Caki2 (cell line): ENCODE measurements at regions not wholly inside any gene's neighbourhood (a gene's known extent, or its start where the extent isn't known, plus 50 kb on each side); places are given as distances from the start of the nearest gene placed in this dataset.
"Not testable (repeated sequence)": the region's sequence is repeated elsewhere in the genome, so short reads cannot be mapped to it uniquely, and the experiment has no call there.

Source experiments
- DNase-seq: peaks from one replicate; pipeline ENCODE4 v3.0.0-alpha.2; 2015; ENCODE audit warnings: low read depth
- in situ Hi-C: cut with HindIII; loops from 2 replicates; pipeline ENCODE4 v1.10.0; 2016; ENCODE audit warnings: low sequenced_read_pairs, low pct_unique_long_range_greater_than_20kb, mixed read lengths

DNA sequence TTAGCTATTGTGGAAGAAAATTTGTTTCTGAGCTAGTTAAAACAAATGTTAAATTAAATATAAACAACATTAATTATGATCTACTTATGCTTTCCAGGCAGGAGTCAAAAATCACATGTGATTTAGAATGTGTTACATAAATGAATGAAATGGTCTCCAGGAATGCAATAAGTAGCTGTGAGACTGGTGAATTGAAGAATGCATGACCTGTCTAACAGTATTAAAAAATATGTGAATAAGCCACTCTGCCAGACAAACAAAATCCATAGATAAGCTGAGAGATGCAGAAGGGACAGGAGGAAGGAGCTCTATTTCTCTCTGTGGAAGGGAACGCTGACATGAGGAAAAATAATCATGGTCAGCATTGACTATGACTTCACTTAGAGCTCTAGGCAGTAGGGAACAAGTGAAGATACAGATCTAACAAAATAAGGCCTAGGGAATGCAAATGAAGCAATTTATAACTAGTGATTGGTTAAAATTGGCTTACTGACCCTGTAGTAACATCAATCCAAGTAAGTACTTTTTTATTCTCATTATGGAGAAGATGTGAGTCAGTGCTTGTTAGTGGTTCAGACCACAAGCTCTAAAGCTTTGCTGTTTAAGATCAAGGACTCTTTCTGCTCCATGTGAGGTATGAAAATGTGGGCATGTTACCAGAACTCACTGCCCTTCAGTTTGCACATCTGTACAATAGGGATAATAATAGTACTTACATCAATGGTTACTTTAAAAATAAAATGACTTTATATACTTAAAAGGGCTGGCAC lies 432.6 kb downstream of the MMUT start:
- DNase-seq: no peak
- in situ Hi-C loops: no loop called here

DNA sequence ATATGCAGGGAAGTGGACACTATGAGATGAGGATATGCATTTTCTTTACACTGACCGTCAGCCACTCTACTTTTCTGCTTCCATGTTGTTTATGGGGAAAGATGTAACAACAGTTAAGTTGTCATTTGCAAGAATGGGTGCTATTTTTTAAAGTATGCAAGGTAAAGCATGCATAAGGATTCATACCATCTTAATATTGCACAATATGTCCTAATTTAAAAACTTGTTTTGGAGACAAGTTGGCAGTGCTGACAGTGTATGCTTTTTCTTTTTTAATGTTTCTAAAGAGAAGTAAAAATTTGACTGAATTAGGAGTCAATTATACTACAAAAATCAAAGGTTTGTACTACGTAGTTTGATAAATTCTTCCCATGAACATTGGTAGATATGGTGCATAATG lies 435.4 kb downstream of the MMUT start:
- in situ Hi-C loops: no loop called here

GRCh38 chr6:49025273-49026240 lies 437.5 kb downstream of the MMUT start:
- in situ Hi-C loops: no loop called here
- DNase-seq: no peak

More for the DNA sequence above, 435.4 kb downstream of the MMUT start:
- DNase-seq: no peak

GRCh38 chr6:49004801-49005200 lies 458.3 kb downstream of the MMUT start:
- in situ Hi-C loops: no loop called here
- no peak for DNase-seq

DNA sequence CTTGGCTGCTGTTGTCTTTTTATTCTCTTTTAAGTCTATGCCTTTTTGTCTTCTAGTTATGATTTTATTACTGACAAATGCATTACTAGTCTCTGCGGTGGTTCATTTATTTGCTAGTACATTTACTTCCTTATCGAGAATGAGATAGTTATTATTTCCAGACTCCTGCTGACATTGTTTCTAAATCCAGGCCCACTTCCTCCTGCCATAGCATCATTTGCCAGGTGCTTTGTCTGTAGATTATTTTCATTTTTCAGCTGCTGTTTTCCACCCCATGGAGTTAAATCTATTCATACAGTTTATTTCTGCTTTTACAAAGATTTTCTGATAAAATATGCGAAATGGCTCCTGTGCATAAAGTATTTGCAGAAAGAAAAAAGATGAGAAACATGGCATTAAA lies 459.7 kb downstream of the MMUT start:
- in situ Hi-C loops: no loop called here
- DNase-seq: no peak

- DNase-seq: peak; percentile 26
- in situ Hi-C loops: no loop called here
These were observed 461.1 kb downstream of the MMUT start for GRCh38 chr6:49001856-49002541.

DNA sequence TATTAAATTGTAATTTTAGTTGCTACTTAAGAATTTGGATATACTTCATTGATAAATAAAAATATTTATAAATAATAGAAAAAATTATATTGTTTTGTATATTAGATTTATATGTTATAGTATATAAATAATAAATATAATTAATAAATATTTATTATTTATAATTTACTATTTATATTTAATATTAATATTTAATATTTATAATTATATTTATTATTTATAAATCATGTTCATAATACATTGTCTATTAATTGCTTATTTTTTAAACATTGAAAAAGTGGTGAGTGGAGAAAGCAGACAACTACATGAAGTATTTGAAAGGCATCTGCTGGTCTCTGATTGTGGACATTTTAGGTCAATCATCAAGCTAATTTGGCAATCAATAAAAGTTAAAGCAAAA lies 464.5 kb downstream of the MMUT start:
- no peak for DNase-seq
- in situ Hi-C loops: no loop called here

DNA sequence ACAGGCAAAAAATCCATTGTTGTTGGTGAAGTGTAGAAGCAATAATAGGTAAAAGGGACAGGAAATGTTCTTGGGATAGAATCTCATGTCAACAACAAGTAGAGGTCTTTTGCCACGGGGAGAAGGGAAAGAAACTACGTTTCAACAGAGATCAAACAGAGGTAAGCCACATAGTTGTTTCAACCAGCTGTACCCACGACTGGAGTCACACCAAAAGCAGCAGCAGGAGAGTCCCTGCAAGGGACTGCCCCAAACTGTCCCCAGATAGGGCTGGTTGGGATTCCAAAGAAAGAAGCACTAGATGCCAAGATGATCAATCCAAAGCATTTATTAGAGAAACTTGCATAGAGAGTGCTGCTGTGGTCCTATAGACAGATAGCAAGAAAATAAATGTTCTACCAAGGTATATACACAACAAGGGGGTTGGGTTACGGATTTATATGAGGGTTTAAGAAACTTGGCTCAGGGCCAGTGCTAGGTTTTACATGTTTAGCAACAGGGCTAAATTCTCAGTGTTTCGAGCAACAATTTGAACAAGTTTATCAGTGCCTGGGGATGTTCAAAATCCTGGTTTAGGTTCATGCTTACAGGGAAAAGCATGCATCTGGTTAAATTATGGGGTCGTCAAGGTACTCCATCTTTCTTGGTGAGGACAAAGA lies 466.5 kb downstream of the MMUT start:
- in situ Hi-C loops: no loop called here
- no peak for DNase-seq

GRCh38 chr6:48994811-48995210 lies 468.2 kb downstream of the MMUT start:
- in situ Hi-C loops: no loop called here
- no peak for DNase-seq

DNA sequence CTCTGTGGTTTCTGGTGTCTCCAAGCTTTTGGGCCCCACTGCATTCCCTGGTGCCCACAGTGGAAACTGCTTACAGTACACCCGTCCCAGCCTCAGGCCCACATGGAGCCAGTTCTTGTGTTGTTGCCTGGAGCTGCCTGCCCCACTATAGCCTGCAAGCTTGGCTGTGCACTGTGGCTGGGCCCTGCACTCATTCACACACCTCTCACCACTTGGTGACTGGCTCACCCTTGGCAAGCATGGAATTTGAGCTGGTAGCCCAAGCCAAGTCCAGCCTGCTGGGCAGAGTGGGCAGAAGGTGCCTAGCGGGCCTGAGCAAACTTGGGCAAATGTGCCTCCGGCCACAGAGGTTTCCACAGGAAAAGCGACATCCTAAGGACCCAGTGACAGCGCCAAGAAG lies 472.3 kb downstream of the MMUT start:
- in situ Hi-C loops: no loop called here
- no peak for DNase-seq

DNA sequence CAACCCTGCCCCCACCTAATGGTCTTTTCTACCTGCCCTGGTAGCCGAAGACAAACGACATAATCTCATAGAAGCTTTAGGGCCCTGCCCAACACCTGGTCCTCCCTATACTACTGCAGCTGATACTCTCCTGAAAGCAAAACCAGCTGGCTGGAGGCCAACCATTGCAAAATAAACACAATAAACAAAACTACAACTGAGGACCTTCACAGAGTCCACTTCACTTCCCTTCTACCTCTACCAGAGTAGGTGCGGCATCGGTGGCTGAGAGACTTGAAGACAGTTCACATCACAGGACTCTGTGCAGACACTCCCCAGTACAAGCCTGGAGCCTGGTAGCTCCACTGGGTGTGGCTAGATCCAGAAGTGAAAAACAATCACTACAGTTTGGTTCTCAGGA lies 476.2 kb downstream of the MMUT start:
- in situ Hi-C loops: no loop called here
- no peak for DNase-seq

DNA sequence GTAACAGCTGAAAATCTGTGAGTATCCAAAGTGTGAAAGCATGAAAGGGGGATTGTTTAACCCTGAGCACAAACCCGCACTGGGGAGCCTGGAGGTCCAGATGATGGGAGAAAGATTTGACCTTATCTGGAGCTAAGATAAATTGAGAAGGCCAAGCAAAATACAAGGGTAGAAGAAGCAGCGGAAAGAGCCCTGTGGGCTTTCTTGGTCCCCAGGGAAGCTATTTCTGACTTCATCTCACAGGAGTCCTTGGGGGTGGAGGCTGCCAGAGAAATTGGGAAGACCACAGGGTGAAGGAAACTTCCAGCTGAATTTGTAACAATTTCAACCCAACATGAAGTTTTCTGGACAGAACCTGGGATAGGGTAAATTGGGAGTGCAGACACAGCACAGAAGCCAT lies 476.9 kb downstream of the MMUT start:
- DNase-seq: no peak
- in situ Hi-C loops: no loop called here

- in situ Hi-C loops: no loop called here
- no peak for DNase-seq
These were observed 478.0 kb downstream of the MMUT start for GRCh38 chr6:48985025-48985424.

GRCh38 chr6:48983968-48984367 lies 479.1 kb downstream of the MMUT start:
- DNase-seq, in situ Hi-C loops: not testable (repeated sequence)

DNA sequence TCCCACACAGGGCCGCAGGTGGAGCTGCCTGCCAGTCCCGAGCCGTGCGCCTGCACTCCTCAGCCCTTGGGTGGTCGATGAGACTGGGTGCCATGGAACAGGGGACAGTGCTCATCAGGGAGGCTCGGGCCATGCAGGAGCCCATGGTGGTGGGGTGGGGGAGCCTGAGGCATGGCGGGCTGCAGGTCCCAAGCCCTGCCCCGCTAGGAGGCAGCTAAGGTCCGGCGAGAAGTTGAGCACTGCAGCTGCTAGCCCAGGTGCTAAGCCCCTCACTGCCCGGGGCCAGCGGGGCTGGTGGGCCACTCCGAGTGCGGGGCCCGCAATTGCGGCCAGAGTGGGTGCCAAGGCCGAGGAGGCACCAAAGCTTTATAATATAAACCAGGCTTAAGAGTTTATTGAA lies 479.7 kb downstream of the MMUT start:
- DNase-seq: no peak
- in situ Hi-C loops: no loop called here

- in situ Hi-C loops: no loop called here
- DNase-seq: no peak
These were observed 483.2 kb downstream of the MMUT start for GRCh38 chr6:48979806-48980205.

DNA sequence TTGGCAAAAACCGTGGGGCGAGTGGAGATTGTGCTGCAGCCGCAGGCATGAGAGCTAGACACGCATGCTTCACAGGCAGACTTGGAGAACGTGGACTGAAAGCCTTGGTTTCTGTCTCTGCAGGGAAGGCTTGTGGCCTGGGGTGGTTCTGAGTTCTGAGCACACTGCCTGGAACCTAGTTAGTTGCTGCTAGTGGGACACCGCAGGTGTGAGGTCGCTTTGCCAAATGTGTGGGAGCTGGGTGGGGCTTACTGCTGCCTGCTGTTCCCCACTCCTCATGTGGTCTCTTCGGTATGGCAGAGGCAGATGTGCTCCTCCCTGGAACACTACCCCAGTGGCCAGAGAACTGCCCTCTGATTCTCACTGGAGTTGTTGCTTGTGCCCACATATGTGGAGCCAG lies 484.0 kb downstream of the MMUT start:
- in situ Hi-C loops: no loop called here
- DNase-seq: no peak

DNA sequence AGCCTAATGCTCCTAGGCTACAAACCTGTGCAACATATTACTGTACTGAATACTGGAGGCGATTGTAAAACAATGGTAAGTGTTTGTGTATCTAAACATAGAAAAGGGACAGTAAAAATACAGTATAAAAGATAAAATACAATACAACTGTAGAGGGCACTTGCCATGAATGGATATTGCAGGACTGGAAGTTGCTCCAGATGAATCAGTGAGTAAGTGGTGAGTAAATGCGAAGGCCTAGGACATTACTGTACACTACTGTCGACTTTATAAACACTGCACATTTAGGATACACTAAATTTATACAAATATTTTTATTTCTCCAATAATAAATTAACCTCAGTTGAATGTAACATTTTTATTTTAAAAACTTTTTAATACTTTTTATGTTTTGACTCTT lies 485.0 kb downstream of the MMUT start:
- DNase-seq: no peak
- in situ Hi-C loops: no loop called here
